Panc1 (cell line): ENCODE measurements at regions not wholly inside any gene's neighbourhood (a gene's known extent, or its start where the extent isn't known, plus 50 kb on each side); places are given as distances from the start of the nearest gene placed in this dataset.

Experiments used
- CTCF ChIP-seq: fragments of 450-650 bp; IDR thresholded peaks from 2 replicates; pipeline ENCODE4 v1.5.1; 2017; ENCODE audit warnings: mild to moderate bottlenecking
- POLR2AphosphoS5 ChIP-seq: IDR thresholded peaks from 2 replicates; pipeline ENCODE4 v1.6.1; 2012; ENCODE audit warnings: mild to moderate bottlenecking, low read depth, low read length, moderate library complexity
- REST ChIP-seq, 2 experiments: IDR thresholded peaks; 2 replicates each; pipeline ENCODE4 v1.6.1; 2011 to 2012; ENCODE audit warnings: low read depth in 2 of 2, control low read depth in 1 of 2, low read length in 1 of 2, mild to moderate bottlenecking in 1 of 2, moderate library complexity in 1 of 2; ENCODE audit not compliant: insufficient read depth in 1 of 2
- SIN3A ChIP-seq: IDR thresholded peaks from 2 replicates; pipeline ENCODE4 v1.6.1; 2012; ENCODE audit warnings: low read depth, mild to moderate bottlenecking, low read length, moderate library complexity, borderline replicate concordance; ENCODE audit not compliant: insufficient read depth
- TCF7L2 ChIP-seq: IDR thresholded peaks from 2 replicates; pipeline ENCODE4 v1.6.1; 2011; ENCODE audit warnings: mild to moderate bottlenecking, low read depth, low read length, inconsistent platforms

- TF ChIP-seq POLR2AphosphoS5 (no peak), CTCF (peak; percentile 95), REST (IDR thresholded peaks at IDR 0.05; ENCODE audit: insufficient read depth in 1 of 2, low read depth in 2 of 2, low read length in 1 of 2) (no peak), TCF7L2 (no peak), SIN3A (no peak)
Observed at GRCh38 chr11:120013325-120014250, 124.3 kb downstream of the TRIM29 start.
